ENCODE measurements at regions not wholly inside any gene's neighbourhood (a gene's known extent, or its start where the extent isn't known, plus 50 kb on each side); places are given as distances from the start of the nearest gene placed in this dataset.

- DNase-seq (ENCODE audit: low spot score), result no peak
- H3K27me3 ChIP-seq, result no peaks in the 10 kb centered on the region
- H4K20me1 ChIP-seq (ENCODE audit: insufficient read depth, poor library complexity, severe bottlenecking), result no peaks in the 10 kb centered on the region
- 94% methylated on average over 3 of the region's 3 CpGs for WGBS (ENCODE audit: low lambda C conversion rate, missing lambda C conversion rate)
- no peak overlapping the region for H3K4me2 ChIP-seq
- no peaks in the 10 kb centered on the region for H3K36me3 ChIP-seq (replicated peaks; ENCODE audit: insufficient read depth, low read depth)
- H3K27ac ChIP-seq, result no peak overlapping the region
- no peaks in the 10 kb centered on the region for H3K4me1 ChIP-seq (ENCODE audit: insufficient read depth)
- no peak for TF ChIP-seq EZH2 (IDR thresholded peaks at IDR 0.05; ENCODE audit: borderline replicate concordance)
- no peak overlapping the region for H3K4me3 ChIP-seq
- H3K79me2 ChIP-seq, result no peaks in the 10 kb centered on the region
- no peak overlapping the region for H2AFZ ChIP-seq
- no peaks in the 10 kb centered on the region for H3K9me3 ChIP-seq (ENCODE audit: low read depth)
- no peaks in the 10 kb centered on the region for H3K9me2 ChIP-seq (replicated peaks; ENCODE audit: insufficient read depth)
These were observed 344.5 kb upstream of the PCDH20 start for GRCh38 chr13:61760102-61760501.

GRCh38 chr13:61756031-61756430, 340.4 kb upstream of the PCDH20 start:
- Histone ChIP-seq H3K4me2 (no peak overlapping the region), H2AFZ (no peak overlapping the region), H3K36me3 (replicated peaks; ENCODE audit: insufficient read depth, low read depth) (no peaks in the 10 kb centered on the region), H3K27me3 (no peaks in the 10 kb centered on the region), H3K4me3 (no peak overlapping the region), H3K4me1 (ENCODE audit: insufficient read depth) (no peaks in the 10 kb centered on the region), H3K79me2 (no peaks in the 10 kb centered on the region), H3K27ac (no peak overlapping the region), H3K9me2 (replicated peaks; ENCODE audit: insufficient read depth) (no peaks in the 10 kb centered on the region), H3K9me3 (ENCODE audit: low read depth) (no peaks in the 10 kb centered on the region), H4K20me1 (ENCODE audit: insufficient read depth, poor library complexity, severe bottlenecking) (no peaks in the 10 kb centered on the region)
- 68% methylated on average over 1 of the region's 1 CpG for WGBS (ENCODE audit: low lambda C conversion rate, missing lambda C conversion rate)
- TF ChIP-seq CTCF (IDR thresholded peaks at IDR 0.05; ENCODE audit: poor library complexity) (no peak), EZH2phosphoT487 (IDR thresholded peaks at IDR 0.05; ENCODE audit: low read depth, severe bottlenecking, unreplicated experiment) (no peak), EZH2 (IDR thresholded peaks at IDR 0.05; ENCODE audit: borderline replicate concordance) (no peak)
- DNase-seq (ENCODE audit: low spot score), result no peak

GRCh38 chr13:61751039-61751438, 335.4 kb upstream of the PCDH20 start:
- H3K4me2 ChIP-seq, result no peak overlapping the region
- H2AFZ ChIP-seq, result no peak overlapping the region
- no peak overlapping the region for H3K4me3 ChIP-seq
- no peak for TF ChIP-seq EZH2phosphoT487 (IDR thresholded peaks at IDR 0.05; ENCODE audit: low read depth, severe bottlenecking, unreplicated experiment)
- TF ChIP-seq EZH2 (IDR thresholded peaks at IDR 0.05; ENCODE audit: borderline replicate concordance), result no peak
- no peak for TF ChIP-seq CTCF (IDR thresholded peaks at IDR 0.05; ENCODE audit: poor library complexity)
- H3K9me2 ChIP-seq (replicated peaks; ENCODE audit: insufficient read depth), result no peaks in the 10 kb centered on the region
- H3K9me3 ChIP-seq (ENCODE audit: low read depth), result no peaks in the 10 kb centered on the region
- no peaks in the 10 kb centered on the region for H4K20me1 ChIP-seq (ENCODE audit: insufficient read depth, poor library complexity, severe bottlenecking)
- H3K4me1 ChIP-seq (ENCODE audit: insufficient read depth), result no peaks in the 10 kb centered on the region
- H3K36me3 ChIP-seq (replicated peaks; ENCODE audit: insufficient read depth, low read depth), result no peaks in the 10 kb centered on the region
- no peak overlapping the region for H3K27ac ChIP-seq
- H3K79me2 ChIP-seq, result no peaks in the 10 kb centered on the region
- DNase-seq (ENCODE audit: low spot score), result no peak
- no peaks in the 10 kb centered on the region for H3K27me3 ChIP-seq

DNA sequence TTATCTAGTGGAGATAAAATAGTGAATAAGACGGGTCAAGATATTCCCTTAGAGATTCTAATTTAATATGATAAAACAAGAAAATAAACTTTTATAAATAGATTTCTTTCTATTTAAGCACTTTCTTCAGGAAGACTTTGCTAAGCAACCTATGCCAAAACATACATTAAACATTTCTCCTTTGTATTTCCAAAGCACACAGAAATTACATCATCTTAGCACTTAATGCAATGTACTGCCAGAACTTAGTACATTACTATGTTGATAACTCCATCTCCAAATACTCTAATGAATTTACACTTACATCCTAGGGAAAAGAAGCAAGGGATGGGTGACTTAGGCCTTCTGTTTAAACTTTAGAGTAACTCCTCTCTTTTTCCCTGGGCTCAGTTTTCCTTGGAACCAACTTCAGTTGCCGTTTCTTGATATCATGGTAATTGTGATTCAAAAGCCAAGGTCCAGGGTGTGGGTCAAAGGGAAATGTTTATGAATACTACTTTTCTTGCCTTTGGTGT, 322.6 kb upstream of the PCDH20 start:
- no peaks in the 10 kb centered on the region for H3K36me3 ChIP-seq (replicated peaks; ENCODE audit: insufficient read depth, low read depth)
- no peak for DNase-seq (ENCODE audit: low spot score)
- H3K9me2 ChIP-seq (replicated peaks; ENCODE audit: insufficient read depth), result no peaks in the 10 kb centered on the region
- H3K27me3 ChIP-seq, result no peaks in the 10 kb centered on the region
- no peaks in the 10 kb centered on the region for H4K20me1 ChIP-seq (ENCODE audit: insufficient read depth, poor library complexity, severe bottlenecking)
- H3K9me3 ChIP-seq (ENCODE audit: low read depth), result no peaks in the 10 kb centered on the region
- WGBS (ENCODE audit: low lambda C conversion rate, missing lambda C conversion rate), result 81% methylated on average over 2 of the region's 2 CpGs
- no peaks in the 10 kb centered on the region for H3K79me2 ChIP-seq
- no peak overlapping the region for H3K4me2 ChIP-seq
- H3K27ac ChIP-seq, result no peak overlapping the region
- H3K4me1 ChIP-seq (ENCODE audit: insufficient read depth), result no peaks in the 10 kb centered on the region
- H2AFZ ChIP-seq, result no peak overlapping the region
- no peak overlapping the region for H3K4me3 ChIP-seq
- TF ChIP-seq EZH2phosphoT487 (IDR thresholded peaks at IDR 0.05; ENCODE audit: low read depth, severe bottlenecking, unreplicated experiment), result no peak

All from hepatocyte (in vitro differentiated cells).